Adrenal gland (tissue), 9 donors: ENCODE measurements at regions not wholly inside any gene's neighbourhood (a gene's known extent, or its start where the extent isn't known, plus 50 kb on each side); places are given as distances from the start of the nearest gene placed in this dataset.
"Not testable (repeated sequence)": the region's sequence is repeated elsewhere in the genome, so short reads cannot be mapped to it uniquely, and the experiment has no call there.

Experiments used
- DNase-seq, 7 donors: peaks; one replicate each; pipeline ENCODE4 v3.0.0-alpha.2; 2019 to 2020
- H3K27ac ChIP-seq, 5 donors: fragments of 200-600 bp; sonication (generic) in 4 of 5; 1 replicate in 3 of 5; 2 replicates in 2 of 5; pipeline versions ENCODE4 v1.5.1 to v1.8.0; 2016 to 2020; ENCODE audit warnings: mild to moderate bottlenecking in 1 of 5
- H3K27me3 ChIP-seq: fragments of 200-600 bp; 2 replicates; pipeline ENCODE4 v1.8.0; 2021
- H3K36me3 ChIP-seq, 2 donors: fragments of 200-600 bp; replicated peaks in 1 of 2; 1 replicate in 1 of 2; 2 replicates in 1 of 2; pipeline versions ENCODE4 v1.5.1 to v1.8.0; 2018 to 2022
- H3K4me1 ChIP-seq, 2 donors: fragments of 200-600 bp; replicated peaks in 1 of 2; 1 replicate in 1 of 2; 2 replicates in 1 of 2; pipeline versions ENCODE4 v1.5.1 to v1.8.0; 2018 to 2021
- H3K4me3 ChIP-seq, 4 donors: fragments of 200-600 bp; sonication (generic) in 3 of 4; one replicate each; pipeline ENCODE4 v1.5.1; 2016 to 2018
- H3K9me3 ChIP-seq, 3 donors: fragments of 200-600 bp; sonication (generic) in 1 of 3; replicated peaks in 1 of 3; 1 replicate in 2 of 3; 2 replicates in 1 of 3; pipeline versions ENCODE4 v1.5.1 to v1.8.0; 2016 to 2021
- CTCF ChIP-seq, 6 experiments: fragments of 450-650 bp in 4 of 6; fragments of 200-600 bp in 2 of 6; sonication (generic) in 1 of 6; IDR thresholded peaks; 1 replicate in 5 of 6; 2 replicates in 1 of 6; pipeline versions ENCODE4 v1.5.1 to v1.8.0; 2016 to 2021; ENCODE audit warnings: antibody characterized with exemption in 6 of 6, mild to moderate bottlenecking in 2 of 6, moderate library complexity in 1 of 6
- POLR2A ChIP-seq, 2 donors: fragments of 450-650 bp; IDR thresholded peaks; one replicate each; pipeline ENCODE4 v1.6.1; 2017; ENCODE audit warnings: antibody characterized with exemption in 2 of 2, mild to moderate bottlenecking in 2 of 2, moderate library complexity in 1 of 2
- WGBS, 4 donors: extraction: QIAGEN DNeasy Blood & Tissue Kit in 2 of 4; methylation state at CpG; one replicate each; pipeline versions ENCODE4 v1.1.5 to v1.1.7; 2013 to 2017; 5-methylcytosine and 5-hydroxymethylcytosine counted together
- intact Hi-C, 2 donors: fragments of 100-400 bp; cut with DNase I; formaldehyde crosslinking; loops; one replicate each; pipeline versions ENCODE4 v1.14.1 to v1.15.0; 2022 to 2023
- donor health status: healthy with polysubstance abuse.
- donor health status: Bipolar disorder and iron deficiency.
- donor health status: DM: yes; HTN: yes; CAD: no.
- donor health status: DM: no; HTN: no; CAD: no.
- donor health status: DM: no; HTN: no; CAD: no.

GRCh38 chr18:34511879-34512278, 198.2 kb upstream of the DTNA start:
- DNase-seq: no peak
- H3K4me3 ChIP-seq: no peak overlapping the region
- TF ChIP-seq POLR2A (IDR thresholded peaks at IDR 0.05) (no peak), CTCF (IDR thresholded peaks at IDR 0.05) (no peak)
- intact Hi-C loops: no loop called here
- no peak overlapping the region for H3K27ac ChIP-seq
- H3K27me3 ChIP-seq: no peaks in the 10 kb centered on the region
- H3K9me3 ChIP-seq: no peaks in the 10 kb centered on the region
- H3K4me1 ChIP-seq: no peaks in the 10 kb centered on the region
- H3K36me3 ChIP-seq: no peaks in the 10 kb centered on the region

DNA sequence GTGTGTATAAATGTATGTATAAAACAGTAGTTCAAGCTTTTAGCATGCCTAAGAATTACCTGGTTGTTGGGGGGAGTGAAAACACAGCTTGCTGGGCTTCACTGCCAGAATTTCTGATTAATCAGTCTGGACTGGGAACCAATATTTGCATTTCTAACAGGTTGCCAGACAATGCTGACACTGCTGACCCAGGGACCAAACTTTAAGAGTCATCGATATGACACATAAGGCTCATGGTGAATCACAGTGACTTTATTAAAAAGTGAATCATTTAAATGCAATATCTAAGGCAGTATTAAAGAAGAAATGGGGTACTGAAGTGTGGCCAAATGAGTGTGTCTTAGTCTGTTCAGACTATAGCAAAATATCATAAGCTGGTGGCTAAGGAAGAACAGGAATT, 195.9 kb upstream of the DTNA start:
- Histone ChIP-seq H3K27me3 (no peaks in the 10 kb centered on the region), H3K9me3 (no peaks in the 10 kb centered on the region), H3K36me3 (no peaks in the 10 kb centered on the region), H3K27ac (no peak overlapping the region), H3K4me1 (no peaks in the 10 kb centered on the region), H3K4me3 (no peak overlapping the region)
- TF ChIP-seq POLR2A (IDR thresholded peaks at IDR 0.05) (no peak), CTCF (IDR thresholded peaks at IDR 0.05) (no peak)
- intact Hi-C loops: no loop called here
- 89 to 97% (median 95%) methylated on average over 1 of the region's 1 CpG for WGBS, 4 donors
- no peak for DNase-seq

DNA sequence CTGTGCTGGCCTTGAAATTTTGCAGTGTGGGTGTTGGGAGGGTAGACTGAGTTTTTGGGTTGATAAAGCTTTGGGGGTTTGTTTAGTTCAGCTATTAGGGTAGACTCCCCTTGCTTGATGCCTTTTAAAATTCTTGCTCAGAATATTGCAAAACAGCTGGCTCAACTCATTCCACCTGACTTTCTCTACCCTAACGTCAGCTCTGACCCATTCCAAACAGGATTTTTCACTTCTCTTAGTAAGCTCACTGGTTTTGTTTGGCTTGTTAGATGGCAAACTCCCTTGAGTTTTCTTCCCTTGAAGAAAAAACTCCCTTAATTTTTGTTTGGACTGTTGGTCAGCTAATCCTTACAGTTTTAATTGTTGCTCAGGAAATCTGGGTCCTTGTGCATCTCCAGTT, 195.1 kb upstream of the DTNA start:
- 39 to 54% (median 47%) methylated on average over 1 of the region's 1 CpG for WGBS, 4 donors
- Histone ChIP-seq H3K4me3 (no peak overlapping the region), H3K36me3 (no peaks in the 10 kb centered on the region), H3K9me3 (no peaks in the 10 kb centered on the region), H3K27me3 (no peaks in the 10 kb centered on the region), H3K27ac (no peak overlapping the region), H3K4me1 (no peaks in the 10 kb centered on the region)
- DNase-seq: no peak
- intact Hi-C loops: no loop called here
- TF ChIP-seq POLR2A (IDR thresholded peaks at IDR 0.05): no peak
- no peak for TF ChIP-seq CTCF (IDR thresholded peaks at IDR 0.05)

- intact Hi-C loops, H3K36me3 ChIP-seq, H3K4me3 ChIP-seq, H3K27me3 ChIP-seq, H3K4me1 ChIP-seq, H3K27ac ChIP-seq, H3K9me3 ChIP-seq, DNase-seq: not testable (repeated sequence)
- WGBS, 4 donors: 77 to 89% (median 78%) methylated on average over 9 of the region's 9 CpGs
These were observed 193.7 kb upstream of the DTNA start for GRCh38 chr18:34516355-34516754.

DNA sequence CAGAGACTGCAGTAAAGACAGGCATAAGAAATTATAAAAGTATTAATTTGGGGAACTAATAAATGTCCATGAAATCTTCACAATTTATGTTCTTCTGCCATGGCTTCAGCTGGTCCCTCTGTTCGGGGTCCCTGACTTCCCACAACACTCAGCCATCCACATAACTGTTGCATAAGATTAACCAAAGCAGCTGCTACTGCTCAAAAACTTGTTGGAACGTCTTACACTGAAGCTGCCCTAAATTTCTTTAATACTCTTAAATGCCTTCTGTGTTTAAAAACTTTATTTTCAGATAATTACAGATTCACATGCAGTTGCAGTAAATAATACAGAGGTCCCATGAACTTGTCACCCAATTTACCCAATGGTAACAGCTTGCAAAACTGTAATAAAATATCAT, 193.1 kb upstream of the DTNA start:
- H3K4me3 ChIP-seq, H3K27me3 ChIP-seq, H3K9me3 ChIP-seq, H3K36me3 ChIP-seq, DNase-seq, H3K4me1 ChIP-seq, H3K27ac ChIP-seq, intact Hi-C loops: not testable (repeated sequence)
- WGBS, 4 donors: 64 to 86% (median 76%) methylated on average over 2 of the region's 2 CpGs
